ENCODE measurements at regions not wholly inside any gene's neighbourhood (a gene's known extent, or its start where the extent isn't known, plus 50 kb on each side); places are given as distances from the start of the nearest gene placed in this dataset. TPM values are rescaled to one million over a fixed set of nuclear protein-coding genes. Genes with fewer than 3 reads are reported as not detected.
A peak's percentile ranks its signal among the peaks of the same experiment; 100 is the strongest.

- no peak for DNase-seq
Measured at GRCh38 chr1:22383526-22384294, 67.9 kb upstream of the ZBTB40 start.

DNA sequence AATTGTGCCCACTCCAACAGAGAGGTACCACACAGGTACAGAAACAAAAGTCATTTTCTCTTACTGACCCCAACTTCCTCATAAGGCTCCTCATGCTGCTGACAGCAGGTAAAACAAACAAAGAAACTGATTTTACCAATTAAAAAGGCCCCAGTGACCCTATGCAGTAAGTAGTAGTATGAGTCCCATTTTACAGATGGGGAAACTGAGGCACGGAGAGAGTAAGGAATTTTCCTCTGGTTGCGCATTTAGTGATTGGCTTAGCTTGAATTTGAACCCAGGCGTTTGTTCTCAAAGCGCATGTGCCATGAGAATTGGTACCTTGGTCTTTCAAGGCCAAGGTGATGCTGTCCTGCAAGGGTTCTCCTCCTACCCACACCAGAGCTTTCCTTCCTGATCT, 66.1 kb upstream of the ZBTB40 start:
- no peak for DNase-seq

GRCh38 chr1:22386774-22387173, 64.9 kb upstream of the ZBTB40 start:
- DNase-seq: no peak

DNA sequence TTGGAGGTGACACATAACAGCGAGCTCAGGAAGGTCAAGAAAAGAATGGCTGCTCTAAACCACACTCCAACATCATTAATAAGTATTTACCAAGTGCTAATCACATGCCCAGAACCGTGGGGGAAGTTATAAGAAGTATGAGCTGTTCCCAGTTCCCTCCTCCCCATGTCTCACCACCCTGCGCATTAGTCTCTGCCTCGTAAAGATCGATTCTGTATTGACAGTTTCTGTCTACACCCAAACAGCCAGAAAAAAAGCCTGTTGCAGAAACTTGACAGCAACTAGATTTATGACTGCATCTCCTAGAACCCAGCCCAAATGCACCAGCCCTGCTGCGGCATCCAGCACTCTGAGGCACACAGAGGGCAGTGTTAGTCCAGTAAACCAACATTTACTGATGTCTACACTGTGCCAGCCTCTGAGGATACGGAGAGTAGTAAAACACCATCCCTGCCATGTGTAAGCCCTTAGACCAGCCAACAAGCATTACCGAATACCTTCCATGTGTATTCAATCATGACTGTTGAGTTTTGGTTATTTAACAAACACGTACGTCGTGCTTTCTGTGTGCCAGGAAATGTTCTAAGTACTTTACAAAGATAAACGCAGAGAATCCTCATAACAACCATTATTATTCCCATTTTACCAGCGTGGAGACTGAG, 63.6 kb upstream of the ZBTB40 start:
- peak; percentile 37 for DNase-seq

GRCh38 chr1:22388671-22389450, 62.8 kb upstream of the ZBTB40 start:
- DNase-seq: no peak

DNA sequence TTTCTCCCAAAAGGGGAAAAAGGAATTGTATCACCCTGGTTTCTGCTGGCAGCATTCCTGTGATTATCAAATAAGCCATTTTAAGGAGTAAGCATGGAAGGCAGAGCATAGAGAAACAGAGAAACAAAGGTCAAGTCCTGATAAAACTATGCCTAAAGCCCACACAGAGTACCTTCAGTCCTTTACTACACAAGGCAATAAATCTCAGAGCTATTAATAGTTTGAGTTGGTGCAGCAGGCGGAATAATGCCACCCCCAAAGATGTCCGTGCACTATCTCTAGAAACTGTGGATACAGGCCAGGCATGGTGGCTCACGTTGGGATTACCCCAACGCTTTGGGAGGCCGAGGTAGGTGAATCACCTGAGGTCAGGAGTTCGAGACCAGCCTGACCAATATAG, 58.1 kb upstream of the ZBTB40 start:
- no peak for DNase-seq

DNA sequence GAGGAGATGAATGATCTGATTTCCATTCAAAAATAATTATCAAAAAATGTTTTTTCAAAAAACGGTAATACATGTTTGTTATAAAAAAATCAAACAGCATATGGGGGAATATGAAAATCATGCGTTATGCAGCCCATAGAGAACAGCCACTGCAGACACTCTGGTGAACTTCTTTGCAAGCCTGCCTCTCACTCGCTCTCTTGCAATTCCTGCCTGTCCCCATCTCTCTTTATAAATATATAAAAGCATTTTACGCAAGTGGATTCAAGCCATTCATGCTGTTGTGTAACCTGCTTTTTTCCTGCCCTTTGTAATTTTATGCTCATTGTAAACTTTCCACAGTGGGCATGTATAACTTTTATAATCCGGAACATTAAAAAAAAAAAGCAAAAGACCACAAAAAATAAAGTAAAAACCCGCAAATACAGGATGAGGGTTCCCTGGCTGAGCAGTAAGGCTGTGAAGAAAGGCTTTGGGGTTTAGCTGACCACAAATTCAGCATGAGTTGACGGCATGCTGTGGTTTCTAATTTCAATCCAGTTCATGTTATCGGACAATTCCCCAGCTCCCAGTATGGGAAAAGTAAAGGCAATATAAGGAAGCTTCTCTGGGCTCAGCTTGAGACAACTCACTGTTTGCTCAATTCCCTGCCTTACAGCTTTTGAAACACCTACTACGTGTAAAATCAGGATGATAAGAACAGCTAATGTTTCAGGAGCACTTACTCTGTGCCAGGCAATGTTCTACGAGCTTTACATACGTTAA, 52.8 kb upstream of the ZBTB40 start:
- DNase-seq: no peak

DNA sequence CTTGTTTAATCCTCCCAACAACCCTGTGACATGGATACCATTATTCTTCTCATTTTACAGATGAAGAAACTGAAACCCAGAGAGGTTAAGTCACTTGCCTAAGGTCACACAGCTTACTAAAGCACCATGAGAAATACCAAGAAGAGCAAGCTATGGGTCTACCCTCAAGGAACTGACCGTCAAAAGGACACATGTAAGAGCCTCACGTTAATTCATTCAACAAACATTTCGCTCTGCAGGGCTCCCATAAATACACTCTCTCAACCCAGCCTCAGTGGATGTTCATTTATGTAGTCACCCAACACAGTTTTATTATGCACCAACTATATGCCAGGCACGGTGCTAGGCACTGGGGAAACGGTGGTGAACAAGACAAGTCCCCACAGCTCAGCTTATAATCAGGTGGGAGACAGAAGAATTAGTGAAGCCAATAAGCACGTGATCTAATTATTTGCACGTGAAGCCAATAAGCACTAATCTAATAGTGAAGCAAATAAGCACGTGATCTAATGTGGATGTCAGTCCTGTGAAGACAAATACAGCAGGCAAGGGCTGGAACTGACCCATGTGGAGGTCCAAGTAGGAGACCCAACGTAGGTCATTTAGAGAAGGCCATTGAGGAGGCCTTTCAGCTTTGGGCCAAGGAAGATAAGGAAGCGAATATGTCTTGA, 52.1 kb upstream of the ZBTB40 start:
- no peak for DNase-seq

Small RNAs in the stretch of these regions (small RNA-seq; reads per million reads assigned to genes)
- not detected for gene MIR4418 (ENCODE audit: low replicate concordance)

Measured in tongue (tissue), 2 donors.